Astrocyte of the spinal cord (primary cell): ENCODE measurements at regions not wholly inside any gene's neighbourhood (a gene's known extent, or its start where the extent isn't known, plus 50 kb on each side); places are given as distances from the start of the nearest gene placed in this dataset.

ENCODE experiments used
- DNase-seq: peaks from one replicate; pipeline ENCODE4 v3.0.0; 2011; ENCODE audit warnings: low read depth, low spot score
- H3K4me3 ChIP-seq: 2 replicates; pipeline ENCODE4 v1.5.1; 2011; ENCODE audit warnings: low read depth, mild to moderate bottlenecking, low read length, moderate library complexity
- in situ Hi-C: cut with HindIII; loops from 2 replicates; pipeline ENCODE4 v1.10.0; 2017; ENCODE audit warnings: low sequenced_read_pairs
- TF ChIP-seq, protein P1 (sequence below): IDR thresholded peaks from 2 replicates; pipeline ENCODE4 v1.5.1; 2012; ENCODE audit warnings: low read depth, mild to moderate bottlenecking, low read length, inconsistent platforms

GRCh38 chr6:144582939-144583613, 297.9 kb downstream of the UTRN start:
- TF ChIP-seq, protein P1, sequence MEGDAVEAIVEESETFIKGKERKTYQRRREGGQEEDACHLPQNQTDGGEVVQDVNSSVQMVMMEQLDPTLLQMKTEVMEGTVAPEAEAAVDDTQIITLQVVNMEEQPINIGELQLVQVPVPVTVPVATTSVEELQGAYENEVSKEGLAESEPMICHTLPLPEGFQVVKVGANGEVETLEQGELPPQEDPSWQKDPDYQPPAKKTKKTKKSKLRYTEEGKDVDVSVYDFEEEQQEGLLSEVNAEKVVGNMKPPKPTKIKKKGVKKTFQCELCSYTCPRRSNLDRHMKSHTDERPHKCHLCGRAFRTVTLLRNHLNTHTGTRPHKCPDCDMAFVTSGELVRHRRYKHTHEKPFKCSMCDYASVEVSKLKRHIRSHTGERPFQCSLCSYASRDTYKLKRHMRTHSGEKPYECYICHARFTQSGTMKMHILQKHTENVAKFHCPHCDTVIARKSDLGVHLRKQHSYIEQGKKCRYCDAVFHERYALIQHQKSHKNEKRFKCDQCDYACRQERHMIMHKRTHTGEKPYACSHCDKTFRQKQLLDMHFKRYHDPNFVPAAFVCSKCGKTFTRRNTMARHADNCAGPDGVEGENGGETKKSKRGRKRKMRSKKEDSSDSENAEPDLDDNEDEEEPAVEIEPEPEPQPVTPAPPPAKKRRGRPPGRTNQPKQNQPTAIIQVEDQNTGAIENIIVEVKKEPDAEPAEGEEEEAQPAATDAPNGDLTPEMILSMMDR, result no peak
- in situ Hi-C loops, result no loop called here
- peak; percentile 49 for DNase-seq
- H3K4me3 ChIP-seq, result peak overlapping the region; percentile 38

GRCh38 chr6:144583614-144583954, 298.4 kb downstream of the UTRN start:
- DNase-seq, result no peak
- TF ChIP-seq, protein P1, result no peak

DNA sequence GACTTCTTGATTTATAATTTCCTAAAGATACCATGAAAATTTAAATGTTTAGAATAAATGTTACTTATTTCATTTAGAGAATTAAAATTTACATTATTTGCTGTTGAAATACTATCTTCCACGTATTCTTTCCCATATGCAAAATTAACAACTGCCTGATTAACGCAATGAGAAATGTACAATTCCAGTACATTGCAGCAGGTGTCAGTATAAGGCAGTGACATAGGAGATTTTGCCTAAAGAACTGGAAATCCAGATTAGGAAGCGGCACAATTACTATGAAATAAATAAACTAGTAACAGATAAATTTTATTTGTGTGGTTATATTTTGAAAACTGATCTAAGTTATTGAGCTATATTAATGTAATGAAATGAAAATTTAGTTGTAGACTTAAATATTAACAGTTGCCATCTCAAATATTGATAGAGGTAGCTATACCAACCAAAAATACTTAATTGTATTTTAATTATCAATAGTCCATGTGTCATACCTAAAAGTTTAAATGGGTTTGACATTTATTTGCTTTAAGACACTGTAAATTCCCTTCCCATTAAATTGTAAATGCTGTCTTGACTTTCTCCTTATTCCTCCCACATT, 300.2 kb downstream of the UTRN start:
- peak; percentile 63 for DNase-seq
- no peak overlapping the region for H3K4me3 ChIP-seq
- TF ChIP-seq, protein P1, result peak; percentile 67
- in situ Hi-C loops, result no loop called here

More at GRCh38 chr6:144583614-144583954, 298.4 kb downstream of the UTRN start:
- H3K4me3 ChIP-seq, result peak overlapping the region; percentile 38
- in situ Hi-C loops, result no loop called here

DNA sequence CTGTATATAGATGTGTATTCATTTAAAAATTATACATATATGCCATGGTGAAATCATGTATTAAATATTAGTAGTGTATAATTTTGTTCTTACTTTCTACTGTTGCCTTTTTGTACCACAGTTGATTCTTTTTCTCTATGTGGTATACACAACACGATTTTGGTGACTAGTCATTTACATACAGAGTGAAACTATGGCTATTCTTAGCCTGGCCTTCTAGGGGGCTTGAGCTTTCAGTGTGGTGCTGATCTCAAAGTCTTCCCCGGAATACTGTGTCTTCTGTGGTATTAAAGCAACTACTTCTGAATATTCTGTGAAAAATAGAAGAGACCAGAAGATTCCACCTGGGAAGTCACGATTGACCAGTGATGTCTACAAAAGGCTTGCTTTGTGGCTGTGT, 301.9 kb downstream of the UTRN start:
- TF ChIP-seq, protein P1, result no peak
- in situ Hi-C loops, result no loop called here
- H3K4me3 ChIP-seq, result no peak overlapping the region
- no peak for DNase-seq

GRCh38 chr6:144588697-144589325, 303.7 kb downstream of the UTRN start:
- TF ChIP-seq, protein P1, result no peak
- in situ Hi-C loops, result no loop called here
- DNase-seq, result no peak
- no peak overlapping the region for H3K4me3 ChIP-seq

GRCh38 chr6:144590532-144590931, 305.4 kb downstream of the UTRN start:
- TF ChIP-seq, protein P1, result no peak
- in situ Hi-C loops, result no loop called here
- no peak for DNase-seq
- no peak overlapping the region for H3K4me3 ChIP-seq
